ENCODE measurements at regions not wholly inside any gene's neighbourhood (a gene's known extent, or its start where the extent isn't known, plus 50 kb on each side); places are given as distances from the start of the nearest gene placed in this dataset.

GRCh38 chr5:160507221-160507721 is 85.6 kb downstream of the PTTG1 start:
- Histone ChIP-seq H3K27ac (ENCODE audit: insufficient read length, low read depth, low read length) (no peak overlapping the region), H3T11ph (ENCODE audit: low read length) (no peak overlapping the region), H3K23ac (ENCODE audit: insufficient read length, low read depth, low read length) (no peak overlapping the region), H3K9me3 (ENCODE audit: control insufficient read depth, low read depth, low read length) (no peaks in the 10 kb centered on the region), H3K23me2 (ENCODE audit: insufficient read length, low read depth, low read length, poor library complexity, severe bottlenecking) (no peaks in the 10 kb centered on the region), H3K18ac (ENCODE audit: insufficient read length, low read depth, low read length) (no peak overlapping the region), H4K5ac (ENCODE audit: insufficient read length, low read depth, low read length) (no peak overlapping the region), H2BK20ac (ENCODE audit: low read depth, low read length, poor library complexity, severe bottlenecking) (peak overlapping the region; percentile 97), H2BK15ac (ENCODE audit: low read depth, low read length) (no peak overlapping the region), H3K9ac (ENCODE audit: extremely low read depth, insufficient read length, low read length) (no peak overlapping the region), H4K20me1 (ENCODE audit: control insufficient read depth, insufficient read depth, insufficient read length) (no peaks in the 10 kb centered on the region), H3K4ac (ENCODE audit: low read depth, low read length) (no peak overlapping the region), H3K56ac (ENCODE audit: insufficient read length, low read depth, low read length) (no peak overlapping the region), H3K4me1 (ENCODE audit: insufficient read depth, low read length) (peaks cover 8% of the 10 kb centered on the region; the same call in 1 of the 2 replicates), H2BK12ac (ENCODE audit: insufficient read length, low read depth, low read length) (no peak overlapping the region), H4K8ac (replicated peaks; ENCODE audit: insufficient read length, low read depth, low read length) (no peak overlapping the region), H3K4me2 (ENCODE audit: insufficient read depth, insufficient read length, low read length) (no peak overlapping the region), H3K27me3 (ENCODE audit: insufficient read depth, low read length) (no peaks in the 10 kb centered on the region), H3K14ac (ENCODE audit: insufficient read depth, low read length) (no peak overlapping the region), H3K79me2 (ENCODE audit: insufficient read depth, low read length) (no peaks in the 10 kb centered on the region), H2AFZ (ENCODE audit: low read length) (no peak overlapping the region), H2AK5ac (ENCODE audit: insufficient read length, low read length) (no peak overlapping the region), H3K79me1 (ENCODE audit: insufficient read depth, low read depth, low read length, poor library complexity, severe bottlenecking) (no peaks in the 10 kb centered on the region), H2BK120ac (ENCODE audit: low read depth, low read length, poor library complexity, severe bottlenecking) (no peak overlapping the region), H4K91ac (ENCODE audit: insufficient read length, low read depth, low read length) (no peak overlapping the region), H2BK5ac (ENCODE audit: insufficient read length, low read length) (no peak overlapping the region)
- WGBS (ENCODE audit: extremely low coverage, insufficient read length, low lambda C conversion rate): no CpG with 5 or more reads among the region's 5 CpGs
- no peaks in the 10 kb centered on the region for H3K9me3 Mint-ChIP-seq
- 0 out of 7 replicates have a peak overlapping the region, but pooled peaks of 2 of the 3 experiments have one; percentile 13 to 61 for H3K27ac Mint-ChIP-seq
- no peak for DNase-seq
- peaks cover 6 to 17% of the 10 kb centered on the region in 2 experiments for H3K4me1 Mint-ChIP-seq
- no peak overlapping the region for H3K4me3 Mint-ChIP-seq
- TF ChIP-seq CTCF (conservative IDR thresholded peaks at IDR 0.05): no peak
- no peaks in the 10 kb centered on the region for H3K36me3 Mint-ChIP-seq (ENCODE audit: insufficient read depth in 1 of 3, low read depth in 3 of 3)
- peaks cover 2% of the 10 kb centered on the region for H3K27me3 Mint-ChIP-seq (ENCODE audit: low read depth)
